ENCODE measurements at regions not wholly inside any gene's neighbourhood (a gene's known extent, or its start where the extent isn't known, plus 50 kb on each side); places are given as distances from the start of the nearest gene placed in this dataset.

GRCh38 chr2:208948073-208948472, 475.8 kb upstream of the MAP2 start:
- H3K27ac ChIP-seq (ENCODE audit: insufficient read depth, low read length) = no peak overlapping the region
- no peak overlapping the region for H3K4me3 ChIP-seq (replicated peaks in 1 of 4; ENCODE audit: control extremely low read depth in 1 of 4, insufficient read depth in 1 of 4, low read depth in 3 of 4, low read length in 4 of 4)
- no peaks in the 10 kb centered on the region for H3K79me2 ChIP-seq (ENCODE audit: control insufficient read depth, insufficient read depth, low read length)
- no peaks in the 10 kb centered on the region for H3K36me3 ChIP-seq (ENCODE audit: control insufficient read depth, insufficient read depth, low read length)
- H3K4me1 ChIP-seq (ENCODE audit: control insufficient read depth, extremely low read depth, insufficient read depth, low read length) = no peaks in the 10 kb centered on the region
- H4K20me1 ChIP-seq (ENCODE audit: control insufficient read depth, extremely low read depth, insufficient read depth, low read length) = no peaks in the 10 kb centered on the region
- no peak for DNase-seq (ENCODE audit: low read depth in 2 of 2)
- no peak overlapping the region for H3K9ac ChIP-seq (ENCODE audit: insufficient read depth, low read length)
- no peak overlapping the region for H3K4me2 ChIP-seq (ENCODE audit: extremely low read depth, insufficient read depth, low read length)
- no peaks in the 10 kb centered on the region for H3K9me3 ChIP-seq (ENCODE audit: control insufficient read depth, insufficient read depth, low read depth, low read length)
- H2AFZ ChIP-seq (ENCODE audit: low read length) = no peak overlapping the region
- no peaks in the 10 kb centered on the region for H3K27me3 ChIP-seq (ENCODE audit: control insufficient read depth, insufficient read depth, low read length)
- no peak for TF ChIP-seq EZH2 (IDR thresholded peaks at IDR 0.05; ENCODE audit: low read length, missing control alignments)
- TF ChIP-seq CTCF (conservative IDR thresholded peaks at IDR 0.05 in 1 of 2, IDR thresholded peaks at IDR 0.05 in 1 of 2; ENCODE audit: low read depth in 1 of 2, low read length in 2 of 2) = no peak

DNA sequence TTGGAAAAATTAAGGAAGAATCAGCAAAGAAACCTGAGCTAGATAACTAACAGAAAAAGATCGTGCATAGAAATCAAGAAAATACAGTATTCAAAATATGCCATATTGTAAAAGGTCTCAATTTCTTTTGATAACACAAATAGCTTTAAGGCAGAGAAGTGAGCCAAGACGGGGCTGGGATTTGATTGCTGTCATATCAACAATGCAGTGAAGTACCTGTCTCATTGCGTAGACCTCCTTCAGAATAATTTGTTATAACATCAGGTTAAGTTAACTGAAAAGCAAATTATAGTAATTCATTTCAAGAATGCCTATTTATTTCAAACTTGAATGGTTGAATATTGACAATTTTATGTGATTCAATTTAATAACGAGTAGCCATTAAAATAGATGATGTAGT, 453.8 kb upstream of the MAP2 start:
- no peaks in the 10 kb centered on the region for H3K27me3 ChIP-seq (ENCODE audit: control insufficient read depth, insufficient read depth, low read length)
- no peak overlapping the region for H3K4me3 ChIP-seq (replicated peaks in 1 of 4; ENCODE audit: control extremely low read depth in 1 of 4, insufficient read depth in 1 of 4, low read depth in 3 of 4, low read length in 4 of 4)
- H2AFZ ChIP-seq (ENCODE audit: low read length) = no peak overlapping the region
- H4K20me1 ChIP-seq (ENCODE audit: control insufficient read depth, extremely low read depth, insufficient read depth, low read length) = no peaks in the 10 kb centered on the region
- TF ChIP-seq CTCF (conservative IDR thresholded peaks at IDR 0.05 in 1 of 2, IDR thresholded peaks at IDR 0.05 in 1 of 2; ENCODE audit: low read depth in 1 of 2, low read length in 2 of 2) (no peak), EZH2 (IDR thresholded peaks at IDR 0.05; ENCODE audit: low read length, missing control alignments) (no peak)
- H3K9ac ChIP-seq (ENCODE audit: insufficient read depth, low read length) = no peak overlapping the region
- no peaks in the 10 kb centered on the region for H3K79me2 ChIP-seq (ENCODE audit: control insufficient read depth, insufficient read depth, low read length)
- DNase-seq (ENCODE audit: low read depth in 2 of 2) = no peak
- no peaks in the 10 kb centered on the region for H3K9me3 ChIP-seq (ENCODE audit: control insufficient read depth, insufficient read depth, low read depth, low read length)
- no peak overlapping the region for H3K4me2 ChIP-seq (ENCODE audit: extremely low read depth, insufficient read depth, low read length)
- no peak overlapping the region for H3K27ac ChIP-seq (ENCODE audit: insufficient read depth, low read length)
- no peaks in the 10 kb centered on the region for H3K4me1 ChIP-seq (ENCODE audit: control insufficient read depth, extremely low read depth, insufficient read depth, low read length)
- no peaks in the 10 kb centered on the region for H3K36me3 ChIP-seq (ENCODE audit: control insufficient read depth, insufficient read depth, low read length)

DNA sequence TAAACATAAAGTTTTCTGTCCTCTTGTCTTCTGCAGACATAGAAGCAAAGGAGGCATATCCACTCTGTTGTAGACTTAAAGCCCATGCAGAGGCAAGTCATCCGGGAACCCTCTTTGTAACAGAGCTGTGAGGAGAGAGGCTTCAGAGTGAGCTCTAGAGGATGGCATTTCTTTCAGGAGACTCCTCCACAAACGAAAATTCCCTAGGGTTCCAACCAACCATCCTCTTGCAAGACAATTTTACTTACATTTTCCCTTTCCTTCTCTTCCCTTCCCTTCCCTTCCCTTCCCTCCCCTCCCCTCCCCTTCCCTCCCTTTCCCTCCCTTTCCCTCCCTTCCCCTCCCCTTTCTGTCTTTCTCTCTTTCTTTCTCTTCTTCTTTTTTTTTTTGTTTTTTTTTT, 446.3 kb upstream of the MAP2 start:
- Histone ChIP-seq H3K79me2 (ENCODE audit: control insufficient read depth, insufficient read depth, low read length) (no peaks in the 10 kb centered on the region), H3K4me1 (ENCODE audit: control insufficient read depth, extremely low read depth, insufficient read depth, low read length) (no peaks in the 10 kb centered on the region), H4K20me1 (ENCODE audit: control insufficient read depth, extremely low read depth, insufficient read depth, low read length) (no peaks in the 10 kb centered on the region), H3K27me3 (ENCODE audit: control insufficient read depth, insufficient read depth, low read length) (no peaks in the 10 kb centered on the region), H3K27ac (ENCODE audit: insufficient read depth, low read length) (no peak overlapping the region), H3K36me3 (ENCODE audit: control insufficient read depth, insufficient read depth, low read length) (no peaks in the 10 kb centered on the region), H3K4me3 (replicated peaks in 1 of 4; ENCODE audit: control extremely low read depth in 1 of 4, insufficient read depth in 1 of 4, low read depth in 3 of 4, low read length in 4 of 4) (no peak overlapping the region), H2AFZ (ENCODE audit: low read length) (no peak overlapping the region), H3K9me3 (ENCODE audit: control insufficient read depth, insufficient read depth, low read depth, low read length) (no peaks in the 10 kb centered on the region), H3K4me2 (ENCODE audit: extremely low read depth, insufficient read depth, low read length) (no peak overlapping the region), H3K9ac (ENCODE audit: insufficient read depth, low read length) (no peak overlapping the region)
- DNase-seq (ENCODE audit: low read depth in 2 of 2) = no peak
- no peak for TF ChIP-seq CTCF (conservative IDR thresholded peaks at IDR 0.05 in 1 of 2, IDR thresholded peaks at IDR 0.05 in 1 of 2; ENCODE audit: low read depth in 1 of 2, low read length in 2 of 2)
- TF ChIP-seq EZH2 (IDR thresholded peaks at IDR 0.05; ENCODE audit: low read length, missing control alignments) = no peak
